Fibroblast of lung (primary cell): ENCODE measurements at regions not wholly inside any gene's neighbourhood (a gene's known extent, or its start where the extent isn't known, plus 50 kb on each side); places are given as distances from the start of the nearest gene placed in this dataset.

ENCODE experiments used
- CTCF ChIP-seq, 2 donors: IDR thresholded peaks in 1 of 2; conservative IDR thresholded peaks in 1 of 2; 1 replicate in 1 of 2; 2 replicates in 1 of 2; pipeline ENCODE4 v1.5.1; 2011 to 2012; ENCODE audit warnings: low read length in 2 of 2, control low read depth in 1 of 2, inconsistent platforms in 1 of 2, low read depth in 1 of 2, mild to moderate bottlenecking in 1 of 2
- EZH2 ChIP-seq: IDR thresholded peaks from 2 replicates; pipeline ENCODE4 v1.5.1; 2012; ENCODE audit warnings: low read length, control low read depth, mild to moderate bottlenecking; ENCODE audit errors: missing control alignments

- no peak for TF ChIP-seq CTCF (conservative IDR thresholded peaks at IDR 0.05 in 1 of 2, IDR thresholded peaks at IDR 0.05 in 1 of 2; ENCODE audit: low read depth in 1 of 2, low read length in 2 of 2)
- no peak for TF ChIP-seq EZH2
Observed at GRCh38 chr20:16902662-16903061, 154.5 kb downstream of the OTOR start.
